GM18870 (cell line): ENCODE measurements at regions not wholly inside any gene's neighbourhood (a gene's known extent, or its start where the extent isn't known, plus 50 kb on each side); places are given as distances from the start of the nearest gene placed in this dataset.
"Not testable (repeated sequence)": the region's sequence is repeated elsewhere in the genome, so short reads cannot be mapped to it uniquely, and the experiment has no call there.

Experiments
- ATAC-seq: cut with Tn5 transposase; IDR thresholded peaks from one replicate; pipeline ENCODE4 v1.9.1; 2021; ENCODE audit warnings: moderate library complexity; ENCODE audit not compliant: unreplicated experiment

- ATAC-seq: no peak
Measured at GRCh38 chr9:6105738-6106137, 90.3 kb upstream of the RANBP6 start.

- not testable (repeated sequence) for ATAC-seq
Measured at GRCh38 chr9:6104406-6104805, 89.0 kb upstream of the RANBP6 start.

GRCh38 chr9:6103911-6104310, 88.5 kb upstream of the RANBP6 start:
- ATAC-seq: not testable (repeated sequence)

GRCh38 chr9:6102336-6102987, 87.0 kb upstream of the RANBP6 start:
- not testable (repeated sequence) for ATAC-seq

GRCh38 chr9:6101725-6102124, 86.3 kb upstream of the RANBP6 start:
- not testable (repeated sequence) for ATAC-seq

- not testable (repeated sequence) for ATAC-seq
Measured at GRCh38 chr9:6099346-6099745, 83.9 kb upstream of the RANBP6 start.

GRCh38 chr9:6098431-6098830, 83.0 kb upstream of the RANBP6 start:
- ATAC-seq: no peak

GRCh38 chr9:6096821-6097220, 81.4 kb upstream of the RANBP6 start:
- ATAC-seq: no peak

- no peak for ATAC-seq
Measured at GRCh38 chr9:6090277-6091210, 75.1 kb upstream of the RANBP6 start.

GRCh38 chr9:6089300-6089699, 73.9 kb upstream of the RANBP6 start:
- no peak for ATAC-seq

GRCh38 chr9:6086006-6086655, 70.7 kb upstream of the RANBP6 start:
- ATAC-seq: no peak

GRCh38 chr9:6080154-6080716, 64.8 kb upstream of the RANBP6 start:
- no peak for ATAC-seq

GRCh38 chr9:6079386-6079785, 64.0 kb upstream of the RANBP6 start:
- no peak for ATAC-seq

GRCh38 chr9:6078382-6079105, 63.1 kb upstream of the RANBP6 start:
- ATAC-seq: no peak

- ATAC-seq: no peak
Measured at GRCh38 chr9:6076851-6077250, 61.4 kb upstream of the RANBP6 start.

- no peak for ATAC-seq
Measured at GRCh38 chr9:6073731-6074130, 58.3 kb upstream of the RANBP6 start.

- ATAC-seq: no peak
Measured at GRCh38 chr9:6072865-6073264, 57.4 kb upstream of the RANBP6 start.

GRCh38 chr9:6072453-6072852, 57.0 kb upstream of the RANBP6 start:
- no peak for ATAC-seq

- ATAC-seq: peak; percentile 95
Measured at GRCh38 chr9:6068983-6069382, 53.6 kb upstream of the RANBP6 start.

- no peak for ATAC-seq
Measured at GRCh38 chr9:6067426-6067825, 52.0 kb upstream of the RANBP6 start.
